Keratinocyte (primary cell): ENCODE measurements at regions not wholly inside any gene's neighbourhood (a gene's known extent, or its start where the extent isn't known, plus 50 kb on each side); places are given as distances from the start of the nearest gene placed in this dataset.

Experiments
- DNase-seq: peaks from one replicate; pipeline ENCODE4 v3.0.0-alpha.2; 2011; ENCODE audit warnings: low read depth, missing footprints, low spot score
- FAIRE-seq: peaks from 2 replicates; lab custom pipeline; 2011; peaks lifted over from hg19 to GRCh38; lab: Jason Lieb, UNC
- H2AFZ ChIP-seq: 2 replicates; pipeline ENCODE4 v1.6.0; 2012; ENCODE audit warnings: low read length, control low read depth, inconsistent platforms; ENCODE audit not compliant: control insufficient read depth
- H3K27ac ChIP-seq: 2 replicates; pipeline ENCODE4 v1.5.1; 2011; ENCODE audit warnings: low read length; ENCODE audit not compliant: control insufficient read depth, insufficient read depth
- H3K27me3 ChIP-seq: 3 replicates; pipeline ENCODE4 v1.6.0; 2011; ENCODE audit warnings: low read length; ENCODE audit not compliant: control insufficient read depth, insufficient read depth; ENCODE audit errors: extremely low read depth
- H3K36me3 ChIP-seq, 2 experiments: 2 replicates in 1 of 2; 3 replicates in 1 of 2; pipeline ENCODE4 v1.5.1; 2011; ENCODE audit warnings: low read length in 2 of 2, mild to moderate bottlenecking in 1 of 2; ENCODE audit not compliant: control insufficient read depth in 2 of 2, insufficient read depth in 2 of 2; ENCODE audit errors: extremely low read depth in 1 of 2
- H3K4me1 ChIP-seq: 3 replicates; pipeline ENCODE4 v1.5.1; 2011; ENCODE audit warnings: low read length; ENCODE audit not compliant: control insufficient read depth, insufficient read depth; ENCODE audit errors: extremely low read depth
- H3K4me2 ChIP-seq: 3 replicates; pipeline ENCODE4 v1.6.0; 2011; ENCODE audit warnings: low read depth, low read length; ENCODE audit not compliant: control insufficient read depth, insufficient read depth; ENCODE audit errors: extremely low read depth
- H3K4me3 ChIP-seq, 3 experiments: fragments of 200-600 bp in 1 of 3; sonication (generic) in 1 of 3; 2 replicates in 2 of 3; 3 replicates in 1 of 3; pipeline ENCODE4 v1.5.1; 2011 to 2016; ENCODE audit warnings: low read length in 3 of 3, mild to moderate bottlenecking in 3 of 3, control low read depth in 2 of 3, inconsistent platforms in 1 of 3, low read depth in 1 of 3, mixed read lengths in 1 of 3, mixed run types in 1 of 3, moderate library complexity in 1 of 3; ENCODE audit not compliant: control insufficient read depth in 2 of 3, insufficient read depth in 2 of 3; ENCODE audit errors: extremely low read depth in 1 of 3
- H3K79me2 ChIP-seq: 2 replicates; pipeline ENCODE4 v1.6.0; 2012; ENCODE audit warnings: low read length; ENCODE audit not compliant: control insufficient read depth, insufficient read depth
- H3K9ac ChIP-seq: 3 replicates; pipeline ENCODE4 v1.6.0; 2011; ENCODE audit warnings: low read length; ENCODE audit not compliant: control insufficient read depth, insufficient read depth; ENCODE audit errors: extremely low read depth
- H3K9me1 ChIP-seq: 3 replicates; pipeline ENCODE4 v1.6.0; 2011; ENCODE audit warnings: low read length; ENCODE audit not compliant: control insufficient read depth, insufficient read depth; ENCODE audit errors: extremely low read depth
- H3K9me3 ChIP-seq: 2 replicates; pipeline ENCODE4 v1.5.1; 2012; ENCODE audit warnings: low read depth, low read length; ENCODE audit not compliant: control insufficient read depth
- H4K20me1 ChIP-seq: 3 replicates; pipeline ENCODE4 v1.6.0; 2011; ENCODE audit warnings: low read length; ENCODE audit not compliant: control insufficient read depth, insufficient read depth; ENCODE audit errors: extremely low read depth
- CTCF ChIP-seq, 3 experiments: IDR thresholded peaks in 1 of 3; conservative IDR thresholded peaks in 1 of 3; optimal IDR thresholded peaks in 1 of 3; 2 replicates in 2 of 3; 3 replicates in 1 of 3; pipeline versions ENCODE3 to v1.5.1; 2011; ENCODE audit warnings: low read length in 3 of 3, mild to moderate bottlenecking in 3 of 3, moderate library complexity in 2 of 3, control low read depth in 1 of 3, inconsistent platforms in 1 of 3; ENCODE audit not compliant: insufficient read depth in 2 of 3; ENCODE audit errors: extremely low read depth in 1 of 3
- EZH2 ChIP-seq: IDR thresholded peaks from one replicate; pipeline ENCODE4 v1.6.1; 2012; ENCODE audit warnings: inconsistent platforms, mild to moderate bottlenecking, low read length, moderate library complexity
- dilution Hi-C: fragments of 300-500 bp; cut with MboI; formaldehyde crosslinking; loops from one replicate; pipeline ENCODE4 v1.7.0; 2020; ENCODE audit warnings: low sequenced_read_pairs; ENCODE audit not compliant: extremely low pct_ligation_motif_present

GRCh38 chr6:15947923-15948322 is 181.0 kb upstream of the MYLIP start:
- FAIRE-seq = no peak
- Histone ChIP-seq H3K36me3 (no peaks in the 10 kb centered on the region), H3K4me2 (no peak overlapping the region), H3K9me1 (no peaks in the 10 kb centered on the region), H3K27me3 (no peaks in the 10 kb centered on the region), H3K79me2 (no peaks in the 10 kb centered on the region), H3K4me3 (no peak overlapping the region), H3K4me1 (peaks cover 26% of the 10 kb centered on the region), H3K27ac (no peak overlapping the region), H3K9ac (no peak overlapping the region), H3K9me3 (no peaks in the 10 kb centered on the region), H4K20me1 (no peaks in the 10 kb centered on the region), H2AFZ (no peak overlapping the region)
- DNase-seq = no peak
- dilution Hi-C loops = no loop called here
- TF ChIP-seq EZH2 (no peak), CTCF (optimal IDR thresholded peaks at IDR 0.05 in 1 of 3, IDR thresholded peaks at IDR 0.05 in 1 of 3, conservative IDR thresholded peaks at IDR 0.05 in 1 of 3; ENCODE audit: extremely low read depth in 1 of 3, insufficient read depth in 2 of 3, low read length in 3 of 3) (no peak)

DNA sequence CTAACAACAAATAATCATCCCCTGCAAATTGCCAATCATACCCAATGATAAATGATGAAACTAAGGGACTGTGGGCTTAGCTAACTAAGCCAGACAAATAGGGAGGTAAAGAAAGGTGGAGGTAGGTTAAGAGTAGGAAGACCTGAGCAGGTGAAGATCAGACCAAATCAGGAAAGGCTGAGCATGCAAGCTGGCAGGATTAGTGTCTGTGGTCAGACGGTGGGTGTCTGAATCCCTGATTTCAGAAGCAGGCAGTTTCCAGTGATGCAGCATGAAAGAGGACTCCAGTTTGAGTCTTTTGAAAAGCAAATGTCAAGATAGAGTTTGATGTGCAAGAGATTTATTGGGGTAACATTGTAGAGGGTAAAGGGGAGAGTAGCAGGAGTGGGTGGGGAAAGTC is 181.4 kb upstream of the MYLIP start:
- Histone ChIP-seq H4K20me1 (no peaks in the 10 kb centered on the region), H3K27ac (no peak overlapping the region), H3K27me3 (no peaks in the 10 kb centered on the region), H3K9me1 (no peaks in the 10 kb centered on the region), H3K4me1 (peaks cover 26% of the 10 kb centered on the region), H3K9ac (no peak overlapping the region), H3K79me2 (no peaks in the 10 kb centered on the region), H3K4me2 (no peak overlapping the region), H3K9me3 (no peaks in the 10 kb centered on the region), H3K36me3 (no peaks in the 10 kb centered on the region), H2AFZ (no peak overlapping the region), H3K4me3 (no peak overlapping the region)
- dilution Hi-C loops = no loop called here
- DNase-seq (no peak), FAIRE-seq (no peak)
- TF ChIP-seq CTCF (optimal IDR thresholded peaks at IDR 0.05 in 1 of 3, IDR thresholded peaks at IDR 0.05 in 1 of 3, conservative IDR thresholded peaks at IDR 0.05 in 1 of 3; ENCODE audit: extremely low read depth in 1 of 3, insufficient read depth in 2 of 3, low read length in 3 of 3) (no peak), EZH2 (no peak)
